Mesodermal cell (in vitro differentiated cells): ENCODE measurements at regions not wholly inside any gene's neighbourhood (a gene's known extent, or its start where the extent isn't known, plus 50 kb on each side); places are given as distances from the start of the nearest gene placed in this dataset.

Experiments used
- H3K27ac ChIP-seq: 2 replicates; pipeline ENCODE4 v1.7.0; 2013; ENCODE audit warnings: mild to moderate bottlenecking, low read depth, low read length, moderate library complexity; ENCODE audit not compliant: severe bottlenecking
- H3K36me3 ChIP-seq: 2 replicates; pipeline ENCODE4 v1.7.1; 2013; ENCODE audit warnings: mild to moderate bottlenecking, low read length, moderate library complexity; ENCODE audit not compliant: control insufficient read depth, insufficient read depth
- H3K4me1 ChIP-seq: one replicate; pipeline ENCODE4 v1.7.1; 2013; ENCODE audit warnings: mild to moderate bottlenecking, low read length; ENCODE audit not compliant: insufficient read depth, control insufficient read depth, poor library complexity, severe bottlenecking
- H3K4me3 ChIP-seq: 2 replicates; pipeline ENCODE4 v1.7.0; 2013; ENCODE audit warnings: low read length, control low read depth, mild to moderate bottlenecking; ENCODE audit not compliant: insufficient read depth, poor library complexity, severe bottlenecking; ENCODE audit errors: extremely low read depth
- H3K9me3 ChIP-seq: 2 replicates; pipeline ENCODE4 v1.7.1; 2013; ENCODE audit warnings: mild to moderate bottlenecking, low read length, moderate library complexity; ENCODE audit not compliant: control insufficient read depth
- WGBS, 2 experiments: methylation state at CpG; one replicate each; pipeline ENCODE4 v1.1.5; 2013; ENCODE audit warnings: missing lambda C conversion rate in 2 of 2; ENCODE audit not compliant: insufficient coverage in 2 of 2; 5-methylcytosine and 5-hydroxymethylcytosine counted together

DNA sequence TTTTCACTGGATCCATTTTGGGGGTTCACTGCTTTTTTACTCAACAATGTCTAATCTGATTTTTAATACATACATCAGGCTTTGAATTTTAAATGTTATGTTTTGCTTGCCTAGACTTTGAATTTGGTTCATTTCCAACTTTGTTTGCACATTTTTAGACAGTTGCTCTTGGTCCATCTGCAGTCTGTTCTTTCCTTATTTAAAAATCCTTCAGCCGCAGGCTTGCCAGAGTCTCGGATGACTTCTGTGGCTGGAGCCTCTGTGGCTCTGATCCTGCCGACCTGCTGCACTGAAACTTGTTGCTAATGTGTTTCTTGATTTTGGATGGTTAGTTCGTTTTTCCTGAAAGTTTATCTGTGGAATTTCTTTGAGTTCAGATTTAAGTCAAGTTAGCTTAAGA, 172.0 kb upstream of the ALKAL2 start:
- Histone ChIP-seq H3K4me1 (no peaks in the 10 kb centered on the region), H3K36me3 (no peaks in the 10 kb centered on the region), H3K9me3 (no peaks in the 10 kb centered on the region), H3K4me3 (no peak overlapping the region), H3K27ac (no peak overlapping the region)
- WGBS, 2 experiments, result 81 to 100% methylated on average over 2 to 3 of the region's 4 CpGs

DNA sequence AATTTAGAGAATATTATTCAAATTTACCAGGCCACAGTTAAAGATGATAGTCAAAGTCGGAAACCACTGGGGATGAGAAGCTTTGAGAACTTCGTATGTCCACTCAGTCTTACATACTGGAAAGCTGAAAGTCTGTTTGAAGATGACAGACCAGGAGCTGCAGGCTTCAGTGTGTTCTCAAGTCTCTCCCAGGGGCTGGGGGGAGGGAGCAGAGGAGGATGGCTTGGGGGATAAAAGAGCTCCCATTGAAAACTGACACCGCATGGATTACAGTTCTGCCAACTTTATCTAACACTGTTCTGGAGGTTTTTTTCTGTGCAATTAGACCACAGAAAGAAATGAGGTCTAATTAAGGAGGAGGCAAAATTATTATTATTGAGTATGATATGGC, 170.5 kb upstream of the ALKAL2 start:
- Histone ChIP-seq H3K27ac (no peak overlapping the region), H3K36me3 (no peaks in the 10 kb centered on the region), H3K9me3 (no peaks in the 10 kb centered on the region), H3K4me1 (no peaks in the 10 kb centered on the region), H3K4me3 (no peak overlapping the region)
- 71 to 88% methylated on average over 2 to 3 of the region's 3 CpGs for WGBS, 2 experiments

DNA sequence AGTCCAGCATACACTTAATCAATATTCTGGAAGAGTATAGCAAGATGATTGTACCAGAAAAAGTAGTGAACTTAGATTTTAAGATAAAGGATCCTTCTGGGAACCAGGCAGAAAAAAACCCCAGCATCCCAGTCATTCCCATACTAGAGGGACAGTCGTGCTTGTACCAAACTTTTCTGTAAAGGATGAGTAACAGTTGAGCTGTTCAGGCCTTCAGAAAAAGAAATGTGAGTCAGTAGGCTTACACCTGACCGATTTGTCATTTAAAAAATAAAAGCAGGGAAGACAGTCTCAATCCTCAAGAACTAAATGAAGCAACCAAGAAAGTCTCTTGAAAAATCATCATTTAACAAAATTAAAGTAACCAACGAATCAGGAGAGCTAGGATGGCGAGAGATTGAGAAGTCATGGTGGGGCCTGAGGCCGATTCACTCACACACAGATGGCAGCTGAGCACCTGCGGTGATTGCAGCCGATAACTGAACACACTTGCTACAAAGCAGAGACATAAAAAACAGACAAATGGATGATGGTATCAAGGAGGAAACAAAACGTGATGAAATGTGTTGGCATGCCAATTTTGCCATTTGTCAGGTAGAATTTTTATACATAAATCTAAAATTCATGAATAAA, 170.0 kb upstream of the ALKAL2 start:
- no peak overlapping the region for H3K27ac ChIP-seq
- no peak overlapping the region for H3K4me3 ChIP-seq
- H3K9me3 ChIP-seq, result no peaks in the 10 kb centered on the region
- 68 to 70% methylated on average over 4 of the region's 8 CpGs for WGBS, 2 experiments
- H3K36me3 ChIP-seq, result no peaks in the 10 kb centered on the region
- no peaks in the 10 kb centered on the region for H3K4me1 ChIP-seq

DNA sequence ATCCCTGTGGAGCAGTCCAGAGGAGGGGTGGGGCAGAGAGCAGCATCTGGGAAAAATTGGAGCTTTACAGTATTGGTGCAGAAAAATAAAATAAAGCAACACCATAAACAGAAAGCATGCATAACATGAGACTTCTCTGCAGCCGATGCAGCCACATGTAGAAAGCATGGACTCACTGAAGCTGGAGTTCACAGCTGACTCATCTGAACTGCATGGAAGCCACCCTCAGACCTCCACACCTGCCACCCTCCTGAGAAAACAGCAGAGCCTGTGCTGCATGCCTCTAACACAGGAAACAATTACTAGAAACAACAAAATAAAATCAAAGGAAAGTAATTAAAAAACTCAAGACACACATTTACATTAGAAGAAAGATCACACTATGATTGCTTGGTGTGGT, 169.4 kb upstream of the ALKAL2 start:
- Histone ChIP-seq H3K27ac (no peak overlapping the region), H3K36me3 (no peaks in the 10 kb centered on the region), H3K9me3 (no peaks in the 10 kb centered on the region), H3K4me1 (no peaks in the 10 kb centered on the region), H3K4me3 (no peak overlapping the region)
- 67 to 86% methylated on average over 1 of the region's 1 CpG for WGBS, 2 experiments

DNA sequence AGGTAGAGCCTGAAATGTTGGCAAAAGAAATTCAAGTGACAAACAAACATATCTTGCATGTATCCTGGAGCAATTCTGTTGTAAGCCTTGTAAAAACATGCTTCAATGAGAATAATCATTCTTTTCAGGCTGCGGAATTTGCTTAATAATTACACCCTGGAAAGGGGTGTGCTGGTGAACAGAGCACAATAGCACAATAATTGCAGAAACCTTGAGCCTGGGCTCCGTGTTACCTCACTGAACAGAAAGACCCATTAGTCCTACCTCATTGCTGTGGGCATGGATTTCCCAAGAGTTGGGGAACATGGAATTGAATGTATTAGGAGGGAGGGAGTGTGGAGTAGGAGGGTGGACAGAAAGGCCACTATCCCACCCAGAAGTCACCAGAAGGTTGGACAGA, 168.0 kb upstream of the ALKAL2 start:
- H3K9me3 ChIP-seq, result no peaks in the 10 kb centered on the region
- H3K27ac ChIP-seq, result no peak overlapping the region
- H3K36me3 ChIP-seq, result no peaks in the 10 kb centered on the region
- 85 to 100% methylated on average over 1 to 2 of the region's 2 CpGs for WGBS, 2 experiments
- H3K4me3 ChIP-seq, result no peak overlapping the region
- H3K4me1 ChIP-seq, result no peaks in the 10 kb centered on the region

DNA sequence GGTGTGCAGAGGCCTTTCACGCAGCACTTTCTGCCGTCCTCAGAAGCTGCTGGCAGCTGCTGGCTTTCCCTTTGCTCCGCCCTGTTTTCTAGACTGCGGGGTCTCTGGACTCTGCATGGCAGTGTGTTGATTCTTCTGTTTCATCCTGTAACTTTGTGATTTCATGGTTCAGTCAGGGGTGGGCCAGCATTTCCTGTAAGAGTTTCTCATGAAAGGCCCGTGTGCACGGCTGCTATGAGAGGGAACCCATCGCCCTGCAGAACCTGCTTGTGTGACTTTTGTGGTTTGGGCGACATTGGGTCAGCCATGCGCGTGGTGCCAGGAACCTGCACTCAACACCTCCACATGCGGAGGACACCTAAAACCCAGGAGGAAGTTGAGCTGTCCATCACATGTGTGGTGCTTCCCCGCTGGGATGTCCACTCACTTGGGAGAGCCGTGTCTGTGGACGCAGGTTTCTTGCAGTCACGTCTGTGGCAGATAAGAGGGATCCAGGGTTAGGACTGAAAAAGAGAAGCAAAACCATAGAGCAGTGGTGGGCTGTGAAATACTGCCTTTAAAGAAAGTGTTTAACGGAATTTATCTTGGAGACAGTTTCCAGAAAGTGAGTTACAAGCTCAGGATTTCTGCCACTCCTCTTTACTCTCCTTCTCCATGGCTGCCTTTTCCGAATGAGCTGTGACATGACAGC, 167.3 kb upstream of the ALKAL2 start:
- WGBS, 2 experiments, result 83 to 91% methylated on average over 13 to 15 of the region's 17 CpGs
- Histone ChIP-seq H3K9me3 (no peaks in the 10 kb centered on the region), H3K36me3 (no peaks in the 10 kb centered on the region), H3K4me1 (no peaks in the 10 kb centered on the region), H3K4me3 (no peak overlapping the region), H3K27ac (no peak overlapping the region)

DNA sequence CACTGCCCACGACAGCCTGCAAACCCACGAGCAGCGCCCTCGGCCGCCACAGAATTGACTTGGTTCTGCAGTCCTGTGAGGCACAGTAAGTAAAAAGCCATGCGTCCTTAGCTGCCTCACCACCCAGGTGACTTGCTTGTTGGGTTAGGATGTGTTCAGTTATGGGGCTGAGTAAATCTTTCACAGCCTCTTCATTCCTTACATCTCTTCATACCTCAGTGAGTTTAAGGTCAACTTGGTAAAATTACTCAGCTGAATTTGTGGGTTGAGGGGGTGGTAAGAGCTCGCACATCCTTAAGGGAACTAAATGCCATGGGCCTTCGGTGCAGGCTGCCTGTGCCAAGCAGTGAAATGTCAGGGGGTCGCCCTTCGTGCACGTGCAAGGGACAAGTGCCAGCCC, 165.2 kb upstream of the ALKAL2 start:
- no peaks in the 10 kb centered on the region for H3K4me1 ChIP-seq
- no peak overlapping the region for H3K4me3 ChIP-seq
- H3K9me3 ChIP-seq, result no peaks in the 10 kb centered on the region
- H3K36me3 ChIP-seq, result no peaks in the 10 kb centered on the region
- 84 to 94% methylated on average over 9 to 10 of the region's 11 CpGs for WGBS, 2 experiments
- no peak overlapping the region for H3K27ac ChIP-seq

DNA sequence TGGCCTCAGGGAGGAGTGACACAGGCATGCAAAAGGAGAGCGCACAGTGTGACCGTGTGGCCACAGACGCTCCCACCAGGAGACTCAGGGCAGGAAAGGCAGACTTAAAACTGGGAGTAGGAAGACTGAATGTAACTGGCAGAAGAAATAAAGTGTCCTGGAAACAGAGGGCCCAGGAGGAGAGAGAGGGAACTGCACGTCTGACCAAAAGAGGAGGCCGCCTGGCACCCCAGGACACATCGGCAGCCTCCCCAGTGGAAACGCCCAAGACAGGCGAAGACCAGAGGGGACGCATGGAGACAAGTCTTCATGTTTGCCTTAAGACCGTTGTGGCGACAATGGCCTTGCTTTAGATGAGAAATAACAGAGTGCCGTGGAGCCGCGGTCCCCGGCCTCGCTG, 163.6 kb upstream of the ALKAL2 start:
- no peaks in the 10 kb centered on the region for H3K36me3 ChIP-seq
- H3K4me1 ChIP-seq, result no peaks in the 10 kb centered on the region
- no peak overlapping the region for H3K27ac ChIP-seq
- H3K4me3 ChIP-seq, result no peak overlapping the region
- no peaks in the 10 kb centered on the region for H3K9me3 ChIP-seq
- 93 to 94% methylated on average over 10 to 16 of the region's 16 CpGs for WGBS, 2 experiments

DNA sequence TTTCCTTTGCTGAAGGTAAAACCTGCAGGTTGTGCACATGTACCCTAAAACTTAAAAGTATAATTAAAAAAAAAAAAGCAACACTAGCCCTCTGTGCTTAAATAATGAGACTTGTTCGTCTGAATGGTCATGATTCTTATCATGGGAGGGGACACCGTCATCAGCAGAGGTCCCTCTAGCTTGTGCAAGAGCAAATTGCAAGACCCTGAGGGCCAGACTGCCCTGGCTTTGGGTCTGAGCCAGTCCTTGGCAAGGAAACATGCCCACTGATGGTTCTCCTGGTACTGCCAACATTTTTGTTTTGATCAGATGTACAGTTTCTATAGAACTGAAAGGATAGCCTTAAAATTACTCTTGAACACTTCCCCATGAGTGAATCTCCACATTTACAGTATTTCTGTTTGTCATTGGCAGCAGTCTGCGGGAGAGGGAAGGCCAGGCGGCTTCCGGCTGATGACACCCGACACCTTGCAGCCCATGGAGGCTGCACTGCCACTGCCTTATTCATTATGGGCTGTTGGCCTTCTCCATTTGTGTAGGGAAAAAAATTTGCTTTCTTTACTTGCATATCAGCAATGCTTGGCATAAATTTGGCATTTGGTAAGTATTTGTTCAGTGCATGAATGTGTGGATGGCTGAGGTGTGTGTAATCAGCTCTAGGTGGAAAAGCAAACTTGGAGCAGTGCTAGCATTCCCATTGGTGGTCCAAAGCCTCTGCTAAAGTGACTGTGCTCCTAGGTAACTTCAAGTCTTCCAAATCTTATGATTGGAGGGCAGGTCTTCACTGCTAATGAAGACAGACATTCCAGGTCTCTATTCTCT, 161.6 kb upstream of the ALKAL2 start:
- Histone ChIP-seq H3K4me3 (no peak overlapping the region), H3K9me3 (no peaks in the 10 kb centered on the region), H3K27ac (no peak overlapping the region), H3K4me1 (no peaks in the 10 kb centered on the region), H3K36me3 (no peaks in the 10 kb centered on the region)
- WGBS, 2 experiments, result 73 to 81% methylated on average over 6 of the region's 6 CpGs

DNA sequence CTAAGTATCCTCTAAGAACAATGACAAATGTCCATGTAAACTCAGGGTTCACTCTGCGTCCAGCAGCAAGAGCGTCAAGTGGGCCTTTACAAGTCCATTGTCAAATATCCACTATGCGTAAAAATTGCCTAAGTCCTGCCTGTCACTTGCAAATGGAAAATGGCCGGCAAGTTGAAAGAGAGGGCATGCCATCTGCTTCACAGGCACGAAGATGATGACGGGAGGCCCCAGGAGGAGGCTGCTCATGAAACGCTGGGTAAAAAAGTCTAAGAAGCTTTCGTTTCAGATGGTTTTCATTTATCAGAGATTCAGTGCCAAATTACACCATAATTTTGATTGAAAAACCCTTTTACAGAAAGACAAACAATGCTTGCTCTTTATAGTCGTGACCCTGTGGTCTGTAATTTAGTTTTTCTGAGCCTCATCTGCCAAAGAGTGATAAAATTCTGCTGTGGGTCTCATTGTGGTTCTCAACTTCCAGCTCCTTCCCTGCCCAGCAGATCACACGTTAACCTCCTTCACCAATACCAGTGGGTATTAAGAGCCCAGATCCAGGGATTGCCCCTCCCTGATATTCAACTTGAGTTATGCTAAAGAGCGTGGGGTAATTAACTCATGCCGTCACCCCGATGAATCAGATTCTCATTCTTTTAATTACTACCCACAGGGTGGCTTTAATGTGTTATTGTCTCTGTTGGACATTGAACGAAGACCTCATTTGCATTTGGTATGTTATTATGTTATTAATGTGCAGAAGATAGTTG, 160.2 kb upstream of the ALKAL2 start:
- Histone ChIP-seq H3K4me3 (no peak overlapping the region), H3K36me3 (no peaks in the 10 kb centered on the region), H3K9me3 (no peaks in the 10 kb centered on the region), H3K27ac (no peak overlapping the region), H3K4me1 (no peaks in the 10 kb centered on the region)
- WGBS, 2 experiments, result 94 to 97% methylated on average over 8 to 10 of the region's 14 CpGs
